Smooth muscle cell (in vitro differentiated cells): ENCODE measurements at regions not wholly inside any gene's neighbourhood (a gene's known extent, or its start where the extent isn't known, plus 50 kb on each side); places are given as distances from the start of the nearest gene placed in this dataset.

Source experiments
- DNase-seq: peaks from one replicate; lab custom pipeline; 2025; ENCODE audit not compliant: unreplicated experiment; lab: John Stamatoyannopoulos, UW
- H2AFZ ChIP-seq: fragments of 200-600 bp; sonication (generic); 2 replicates; pipeline ENCODE4 v1.6.0; 2016; ENCODE audit warnings: antibody characterized with exemption, low read depth, mild to moderate bottlenecking
- H3F3A ChIP-seq: fragments of 200-600 bp; sonication (generic); 2 replicates; pipeline ENCODE4 v1.6.0; 2017; ENCODE audit warnings: antibody characterized with exemption, low read depth
- H3K27ac ChIP-seq: fragments of 200-600 bp; sonication (generic); 2 replicates; pipeline ENCODE4 v1.5.1; 2016; ENCODE audit warnings: low read depth, mild to moderate bottlenecking
- H3K27me3 ChIP-seq: fragments of 200-600 bp; sonication (generic); 2 replicates; pipeline ENCODE4 v1.6.1; 2016; ENCODE audit warnings: low read depth, mild to moderate bottlenecking
- H3K36me3 ChIP-seq: fragments of 200-600 bp; sonication (generic); 2 replicates; pipeline ENCODE4 v1.5.1; 2016; ENCODE audit warnings: low read depth
- H3K4me1 ChIP-seq: fragments of 200-600 bp; sonication (generic); 2 replicates; pipeline ENCODE4 v1.5.1; 2016; ENCODE audit warnings: low read depth
- H3K4me2 ChIP-seq: fragments of 200-600 bp; sonication (generic); 2 replicates; pipeline ENCODE4 v1.6.0; 2016; ENCODE audit warnings: mild to moderate bottlenecking
- H3K4me3 ChIP-seq: fragments of 200-600 bp; sonication (generic); 2 replicates; pipeline ENCODE4 v1.5.1; 2016; ENCODE audit warnings: mild to moderate bottlenecking
- H3K79me2 ChIP-seq: fragments of 200-600 bp; sonication (generic); 2 replicates; pipeline ENCODE4 v1.6.0; 2016; ENCODE audit warnings: low read depth, mild to moderate bottlenecking
- H3K9ac ChIP-seq: fragments of 200-600 bp; sonication (generic); 2 replicates; pipeline ENCODE4 v1.6.0; 2016; ENCODE audit warnings: low read depth
- H3K9me3 ChIP-seq: fragments of 200-600 bp; sonication (generic); replicated peaks from 2 replicates; pipeline ENCODE4 v1.5.1; 2016; ENCODE audit warnings: low read depth
- H4K20me1 ChIP-seq: fragments of 200-600 bp; sonication (generic); 2 replicates; pipeline ENCODE4 v1.6.0; 2016; ENCODE audit warnings: low read depth
- WGBS: methylation state at CpG from one replicate; pipeline ENCODE4 v1.1.7; 2016; ENCODE audit warnings: low lambda C conversion rate; 5-methylcytosine and 5-hydroxymethylcytosine counted together
- TF ChIP-seq, protein P1 (sequence below): fragments of 200-600 bp; sonication (generic); IDR thresholded peaks from 2 replicates; pipeline ENCODE4 v1.5.1; 2017; ENCODE audit warnings: borderline replicate concordance, mild to moderate bottlenecking, antibody characterized with exemption; ENCODE audit not compliant: insufficient read depth, poor library complexity, severe bottlenecking

DNA sequence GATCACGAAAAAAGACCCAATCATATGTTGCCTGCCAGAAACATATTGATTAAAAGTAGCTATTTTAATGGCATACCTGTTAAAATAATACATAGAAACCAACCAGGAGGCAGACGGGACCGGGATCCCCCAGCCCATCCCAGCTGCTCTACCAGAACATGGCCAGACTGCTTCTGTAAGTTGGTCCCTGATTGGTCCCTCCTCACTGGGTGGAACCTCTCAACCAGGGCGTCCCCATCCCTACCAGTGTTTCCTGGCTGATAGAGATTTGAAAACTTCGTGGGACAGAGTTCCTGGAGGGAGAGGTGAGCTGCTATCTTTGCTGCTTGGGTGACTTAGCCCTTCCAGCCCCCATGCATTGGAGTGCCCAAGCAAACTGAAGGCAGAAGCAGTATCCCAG, 256.2 kb downstream of the TRAM1L1 start:
- Histone ChIP-seq H3K27ac (no peak overlapping the region), H3K4me1 (no peaks in the 10 kb centered on the region), H3K9ac (no peak overlapping the region), H3K27me3 (no peaks in the 10 kb centered on the region), H2AFZ (no peak overlapping the region), H3F3A (no peaks in the 10 kb centered on the region), H3K9me3 (no peaks in the 10 kb centered on the region), H3K36me3 (no peaks in the 10 kb centered on the region), H3K79me2 (no peaks in the 10 kb centered on the region), H3K4me2 (no peak overlapping the region), H4K20me1 (no peaks in the 10 kb centered on the region), H3K4me3 (no peak overlapping the region)
- 82% methylated on average over 5 of the region's 5 CpGs for WGBS
- no peak for DNase-seq
- TF ChIP-seq, protein P1, sequence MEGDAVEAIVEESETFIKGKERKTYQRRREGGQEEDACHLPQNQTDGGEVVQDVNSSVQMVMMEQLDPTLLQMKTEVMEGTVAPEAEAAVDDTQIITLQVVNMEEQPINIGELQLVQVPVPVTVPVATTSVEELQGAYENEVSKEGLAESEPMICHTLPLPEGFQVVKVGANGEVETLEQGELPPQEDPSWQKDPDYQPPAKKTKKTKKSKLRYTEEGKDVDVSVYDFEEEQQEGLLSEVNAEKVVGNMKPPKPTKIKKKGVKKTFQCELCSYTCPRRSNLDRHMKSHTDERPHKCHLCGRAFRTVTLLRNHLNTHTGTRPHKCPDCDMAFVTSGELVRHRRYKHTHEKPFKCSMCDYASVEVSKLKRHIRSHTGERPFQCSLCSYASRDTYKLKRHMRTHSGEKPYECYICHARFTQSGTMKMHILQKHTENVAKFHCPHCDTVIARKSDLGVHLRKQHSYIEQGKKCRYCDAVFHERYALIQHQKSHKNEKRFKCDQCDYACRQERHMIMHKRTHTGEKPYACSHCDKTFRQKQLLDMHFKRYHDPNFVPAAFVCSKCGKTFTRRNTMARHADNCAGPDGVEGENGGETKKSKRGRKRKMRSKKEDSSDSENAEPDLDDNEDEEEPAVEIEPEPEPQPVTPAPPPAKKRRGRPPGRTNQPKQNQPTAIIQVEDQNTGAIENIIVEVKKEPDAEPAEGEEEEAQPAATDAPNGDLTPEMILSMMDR, result no peak

DNA sequence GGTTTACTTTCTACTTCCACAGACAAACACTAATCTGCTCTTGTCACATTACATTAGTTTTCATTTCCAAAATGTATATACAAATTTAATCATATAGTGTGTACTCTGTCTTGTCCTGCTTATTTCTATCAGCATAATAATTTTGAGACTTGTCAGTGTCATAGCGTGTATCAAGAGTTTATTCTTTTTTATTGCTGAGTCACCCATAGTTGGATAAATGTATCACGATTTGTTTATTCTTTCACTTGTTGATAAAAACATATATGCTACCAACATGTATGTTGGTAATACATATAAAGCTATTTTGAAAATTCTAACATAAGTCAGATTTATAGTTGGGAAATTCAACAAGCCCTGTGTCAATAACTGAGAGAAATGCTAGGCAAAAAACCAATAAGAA, 261.2 kb downstream of the TRAM1L1 start:
- no peak overlapping the region for H2AFZ ChIP-seq
- 92% methylated on average over 2 of the region's 2 CpGs for WGBS
- H3K4me3 ChIP-seq, result no peak overlapping the region
- TF ChIP-seq, protein P1, result no peak
- H3K4me2 ChIP-seq, result no peak overlapping the region
- no peaks in the 10 kb centered on the region for H3K79me2 ChIP-seq
- H3K9ac ChIP-seq, result no peak overlapping the region
- no peaks in the 10 kb centered on the region for H3F3A ChIP-seq
- H4K20me1 ChIP-seq, result no peaks in the 10 kb centered on the region
- no peak overlapping the region for H3K27ac ChIP-seq
- no peaks in the 10 kb centered on the region for H3K4me1 ChIP-seq
- H3K36me3 ChIP-seq, result no peaks in the 10 kb centered on the region
- H3K27me3 ChIP-seq, result no peaks in the 10 kb centered on the region
- no peak for DNase-seq
- H3K9me3 ChIP-seq, result no peaks in the 10 kb centered on the region

DNA sequence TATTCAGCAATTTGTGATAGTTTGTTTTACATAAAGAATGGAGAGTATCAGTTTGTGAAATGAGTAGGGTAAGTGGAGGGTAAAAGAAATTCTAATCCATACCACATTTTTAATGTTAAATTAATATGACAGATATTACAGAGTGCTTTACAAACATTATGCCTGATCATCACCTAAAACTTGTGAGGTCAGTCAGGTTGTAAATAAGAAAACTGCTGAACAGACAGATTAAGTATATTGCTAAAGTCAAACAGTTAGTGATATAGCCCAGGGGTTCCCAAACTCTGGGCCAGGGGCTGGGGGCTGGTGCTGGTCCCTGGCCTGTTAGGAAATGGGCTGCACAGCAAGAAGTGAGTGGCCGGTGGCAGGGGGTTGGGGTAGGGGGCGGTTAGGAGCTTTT, 273.6 kb downstream of the TRAM1L1 start:
- Histone ChIP-seq H3K27ac (no peak overlapping the region), H3K4me3 (no peak overlapping the region), H3K4me2 (no peak overlapping the region), H3K9ac (no peak overlapping the region), H3K9me3 (no peaks in the 10 kb centered on the region), H3K27me3 (no peaks in the 10 kb centered on the region), H3K4me1 (no peaks in the 10 kb centered on the region), H4K20me1 (no peaks in the 10 kb centered on the region), H3F3A (no peaks in the 10 kb centered on the region), H3K36me3 (no peaks in the 10 kb centered on the region), H2AFZ (no peak overlapping the region), H3K79me2 (no peaks in the 10 kb centered on the region)
- no peak for DNase-seq
- 77% methylated on average over 2 of the region's 2 CpGs for WGBS
- TF ChIP-seq, protein P1, result no peak

DNA sequence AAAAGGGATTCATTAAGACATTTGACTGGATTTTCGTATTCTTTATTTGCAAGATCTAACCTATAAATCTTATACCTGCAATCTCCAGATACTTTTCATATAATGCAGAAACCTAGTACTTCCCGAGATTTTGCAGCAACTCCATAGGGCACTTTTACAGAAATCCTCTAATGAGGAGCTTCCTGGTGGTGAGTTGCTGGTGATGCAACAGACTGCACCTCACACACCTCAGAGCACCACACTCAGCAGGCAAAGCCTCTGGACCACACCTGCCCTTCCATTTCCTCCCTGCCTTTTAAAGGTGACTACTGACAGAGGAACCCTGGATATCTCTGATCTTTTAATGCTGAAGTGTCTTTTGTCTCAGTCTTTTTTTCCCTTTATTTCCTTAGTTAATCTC, 289.4 kb downstream of the TRAM1L1 start:
- H3K4me2 ChIP-seq, result no peak overlapping the region
- no peaks in the 10 kb centered on the region for H4K20me1 ChIP-seq
- H3F3A ChIP-seq, result no peaks in the 10 kb centered on the region
- H3K9me3 ChIP-seq, result no peaks in the 10 kb centered on the region
- no peak overlapping the region for H3K27ac ChIP-seq
- TF ChIP-seq, protein P1, result no peak
- H3K4me3 ChIP-seq, result no peak overlapping the region
- no peak overlapping the region for H2AFZ ChIP-seq
- H3K9ac ChIP-seq, result no peak overlapping the region
- H3K79me2 ChIP-seq, result no peaks in the 10 kb centered on the region
- no peaks in the 10 kb centered on the region for H3K4me1 ChIP-seq
- no peak for DNase-seq
- WGBS, result 75% methylated on average over 2 of the region's 2 CpGs
- no peaks in the 10 kb centered on the region for H3K36me3 ChIP-seq
- H3K27me3 ChIP-seq, result no peaks in the 10 kb centered on the region
